AG10803 (cell line): ENCODE measurements at regions not wholly inside any gene's neighbourhood (a gene's known extent, or its start where the extent isn't known, plus 50 kb on each side); places are given as distances from the start of the nearest gene placed in this dataset.
"Not testable (repeated sequence)": the region's sequence is repeated elsewhere in the genome, so short reads cannot be mapped to it uniquely, and the experiment has no call there.

ENCODE experiments used
- DNase-seq: peaks from one replicate; pipeline ENCODE4 v3.0.0; 2010; ENCODE audit warnings: low read depth
- H3K4me3 ChIP-seq: 2 replicates; pipeline ENCODE4 v1.5.1; 2011; ENCODE audit warnings: mild to moderate bottlenecking, low read length, control low read depth
- TF ChIP-seq, protein P1 (sequence below): conservative IDR thresholded peaks from 2 replicates; pipeline ENCODE4 v1.5.1; 2011; ENCODE audit warnings: mild to moderate bottlenecking, low read length, control low read depth, inconsistent platforms

DNA sequence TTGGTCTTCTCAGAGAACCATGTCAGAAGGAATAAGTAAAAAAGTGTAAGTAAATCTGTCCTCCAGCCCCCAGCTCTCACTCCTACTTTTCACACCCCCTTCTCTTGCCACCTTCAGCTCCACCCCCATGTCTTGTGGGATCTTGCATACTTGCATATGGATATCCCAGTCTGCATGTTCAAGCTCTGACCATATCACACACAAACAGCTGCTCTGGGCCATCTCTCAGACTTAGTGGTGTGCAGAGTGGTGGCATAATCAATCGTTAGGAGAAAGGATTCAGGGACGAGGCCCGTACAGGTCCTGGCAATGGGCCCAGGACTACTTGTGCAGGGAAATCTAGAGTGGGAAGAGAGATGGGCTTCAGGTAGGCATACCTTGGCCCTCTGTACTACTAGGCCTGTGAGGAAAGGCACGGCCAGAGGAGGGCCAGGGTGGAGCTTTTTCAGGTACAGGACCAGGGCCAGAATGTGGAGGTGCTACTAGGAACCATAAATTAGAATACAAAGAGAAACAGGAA is 112.0 kb upstream of the SGK1 start:
- TF ChIP-seq, protein P1, sequence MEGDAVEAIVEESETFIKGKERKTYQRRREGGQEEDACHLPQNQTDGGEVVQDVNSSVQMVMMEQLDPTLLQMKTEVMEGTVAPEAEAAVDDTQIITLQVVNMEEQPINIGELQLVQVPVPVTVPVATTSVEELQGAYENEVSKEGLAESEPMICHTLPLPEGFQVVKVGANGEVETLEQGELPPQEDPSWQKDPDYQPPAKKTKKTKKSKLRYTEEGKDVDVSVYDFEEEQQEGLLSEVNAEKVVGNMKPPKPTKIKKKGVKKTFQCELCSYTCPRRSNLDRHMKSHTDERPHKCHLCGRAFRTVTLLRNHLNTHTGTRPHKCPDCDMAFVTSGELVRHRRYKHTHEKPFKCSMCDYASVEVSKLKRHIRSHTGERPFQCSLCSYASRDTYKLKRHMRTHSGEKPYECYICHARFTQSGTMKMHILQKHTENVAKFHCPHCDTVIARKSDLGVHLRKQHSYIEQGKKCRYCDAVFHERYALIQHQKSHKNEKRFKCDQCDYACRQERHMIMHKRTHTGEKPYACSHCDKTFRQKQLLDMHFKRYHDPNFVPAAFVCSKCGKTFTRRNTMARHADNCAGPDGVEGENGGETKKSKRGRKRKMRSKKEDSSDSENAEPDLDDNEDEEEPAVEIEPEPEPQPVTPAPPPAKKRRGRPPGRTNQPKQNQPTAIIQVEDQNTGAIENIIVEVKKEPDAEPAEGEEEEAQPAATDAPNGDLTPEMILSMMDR = no peak
- no peak overlapping the region for H3K4me3 ChIP-seq
- no peak for DNase-seq

DNA sequence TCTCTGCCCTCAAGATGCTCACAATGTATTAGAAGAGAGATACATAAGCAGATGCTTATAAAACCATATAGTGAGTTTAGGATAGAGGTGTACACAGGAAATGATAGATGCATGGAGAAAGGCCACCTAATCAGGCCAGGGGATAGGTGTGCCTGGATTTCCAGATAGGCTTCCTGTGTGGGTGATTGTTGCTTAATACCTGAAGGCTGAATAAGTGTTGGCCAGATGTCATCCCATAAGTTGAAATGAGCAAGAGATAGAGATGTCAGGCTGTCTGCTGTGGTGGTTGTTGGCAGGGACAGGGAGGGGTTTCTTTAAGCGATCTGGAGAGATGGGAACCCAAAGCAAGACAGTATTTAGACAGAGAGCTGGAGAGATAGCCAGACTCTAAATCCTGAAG is 109.8 kb upstream of the SGK1 start:
- no peak for DNase-seq
- H3K4me3 ChIP-seq = no peak overlapping the region
- TF ChIP-seq, protein P1 = no peak

DNA sequence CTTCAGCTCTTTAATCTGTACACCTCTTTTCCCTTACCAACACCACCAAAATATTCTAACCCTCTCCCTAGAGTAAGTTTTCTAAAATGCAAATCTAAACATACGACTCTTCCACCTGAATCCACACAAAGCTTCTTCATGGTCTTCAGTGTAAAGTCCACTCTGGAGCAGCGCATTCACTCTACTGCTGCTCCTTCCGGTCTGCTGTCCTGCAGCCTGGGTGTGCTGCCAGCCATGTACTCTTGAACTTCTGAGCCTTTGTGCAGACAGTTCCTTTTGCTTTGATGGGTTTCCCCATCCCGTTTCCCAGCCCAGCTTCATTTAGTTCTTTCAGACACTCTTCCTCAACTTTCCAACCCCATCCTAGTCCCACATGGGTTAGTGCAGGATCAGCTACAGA is 108.7 kb upstream of the SGK1 start:
- H3K4me3 ChIP-seq = no peak overlapping the region
- no peak for DNase-seq
- TF ChIP-seq, protein P1 = no peak

DNA sequence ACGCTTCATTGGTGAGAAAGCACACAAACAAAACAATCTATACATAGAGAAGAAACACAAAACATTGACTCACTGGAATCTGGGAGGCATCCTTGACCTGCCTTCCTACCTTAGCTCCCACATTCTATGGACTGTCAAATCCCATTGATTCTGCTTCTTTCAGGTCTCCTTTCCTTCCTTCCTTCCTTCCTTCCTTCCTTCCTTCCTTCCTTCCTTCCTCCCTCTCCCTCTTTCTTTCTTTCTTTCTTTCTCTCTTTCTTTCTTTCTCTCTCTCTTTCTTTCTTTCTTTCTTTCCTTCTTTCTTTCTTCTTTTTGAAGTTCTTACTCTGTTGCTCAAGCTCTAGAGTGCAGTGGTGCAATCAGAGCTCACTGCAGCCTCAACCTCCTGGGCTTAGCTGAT is 108.0 kb upstream of the SGK1 start:
- DNase-seq, H3K4me3 ChIP-seq: not testable (repeated sequence)

DNA sequence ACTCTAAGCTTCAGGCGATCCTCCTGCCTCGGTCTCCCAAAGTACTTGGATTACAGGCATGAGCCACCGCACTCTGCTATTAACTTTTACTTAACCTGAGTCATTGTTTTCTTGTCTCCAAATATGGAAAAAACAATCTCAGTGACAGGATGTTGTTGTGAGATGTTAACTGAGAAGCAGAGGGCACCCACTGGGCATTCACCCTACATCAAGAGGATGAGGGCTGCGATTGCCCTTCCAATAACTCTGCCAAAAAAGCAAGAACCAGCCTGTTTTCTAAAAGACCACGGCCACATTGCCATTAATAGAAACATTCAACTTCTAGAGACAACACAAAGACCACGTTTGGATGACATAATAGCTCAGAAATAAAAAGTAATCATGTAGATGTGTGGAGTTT is 107.6 kb upstream of the SGK1 start:
- TF ChIP-seq, protein P1 = no peak
- no peak for DNase-seq
- H3K4me3 ChIP-seq = no peak overlapping the region

DNA sequence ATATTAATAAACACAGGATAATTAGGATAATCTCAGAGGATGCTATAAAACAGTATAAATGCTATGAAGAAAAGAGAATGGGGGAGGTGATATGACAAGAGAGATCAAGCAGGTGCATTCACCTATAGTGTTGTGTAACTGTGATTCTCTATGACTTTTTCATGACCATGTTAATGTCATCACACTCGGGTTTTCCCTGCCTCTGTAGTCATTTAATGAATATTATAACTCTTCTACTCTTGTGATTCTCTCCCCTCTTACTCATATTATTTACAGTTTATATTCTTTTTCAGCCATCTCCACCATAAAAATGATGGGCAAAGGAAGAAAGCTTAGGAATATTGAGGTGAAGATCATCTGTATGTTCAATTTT is 106.9 kb upstream of the SGK1 start:
- no peak overlapping the region for H3K4me3 ChIP-seq
- no peak for DNase-seq
- TF ChIP-seq, protein P1 = no peak

DNA sequence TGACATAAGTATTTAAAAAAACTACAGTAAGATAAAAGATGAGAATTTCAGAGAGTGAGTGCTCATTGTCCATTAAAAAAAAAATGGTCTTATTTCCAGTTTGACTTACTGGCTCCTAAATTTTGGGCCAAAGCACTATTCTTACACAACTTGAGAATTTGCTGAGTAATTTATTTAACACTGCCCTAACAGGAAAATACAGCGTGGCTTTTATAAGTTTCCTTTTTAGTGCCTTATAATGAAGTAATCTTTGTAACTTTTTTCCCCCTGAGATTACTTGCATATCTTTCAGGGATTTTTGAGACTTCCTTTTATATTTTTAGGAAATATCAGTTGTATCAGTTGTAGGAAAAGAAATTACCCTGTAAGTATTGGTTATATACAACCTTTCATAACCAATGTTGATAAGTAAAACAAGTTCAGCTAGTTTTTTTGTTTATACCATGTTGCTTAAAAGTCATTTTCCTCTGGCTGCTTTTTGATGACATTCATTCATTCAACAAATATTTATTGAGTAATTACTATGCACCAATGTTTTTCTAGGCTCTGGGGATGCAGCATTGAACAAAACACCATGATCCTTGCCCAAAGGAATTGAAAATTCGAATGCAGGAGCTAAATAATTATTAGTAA is 106.4 kb upstream of the SGK1 start:
- no peak overlapping the region for H3K4me3 ChIP-seq
- TF ChIP-seq, protein P1 = no peak
- DNase-seq = peak; percentile 64
